GM03348 (cell line): ENCODE measurements at regions not wholly inside any gene's neighbourhood (a gene's known extent, or its start where the extent isn't known, plus 50 kb on each side); places are given as distances from the start of the nearest gene placed in this dataset.

Experiments
- DNase-seq: peaks from one replicate; pipeline ENCODE4 v3.0.0; 2012; ENCODE audit warnings: low spot score

DNA sequence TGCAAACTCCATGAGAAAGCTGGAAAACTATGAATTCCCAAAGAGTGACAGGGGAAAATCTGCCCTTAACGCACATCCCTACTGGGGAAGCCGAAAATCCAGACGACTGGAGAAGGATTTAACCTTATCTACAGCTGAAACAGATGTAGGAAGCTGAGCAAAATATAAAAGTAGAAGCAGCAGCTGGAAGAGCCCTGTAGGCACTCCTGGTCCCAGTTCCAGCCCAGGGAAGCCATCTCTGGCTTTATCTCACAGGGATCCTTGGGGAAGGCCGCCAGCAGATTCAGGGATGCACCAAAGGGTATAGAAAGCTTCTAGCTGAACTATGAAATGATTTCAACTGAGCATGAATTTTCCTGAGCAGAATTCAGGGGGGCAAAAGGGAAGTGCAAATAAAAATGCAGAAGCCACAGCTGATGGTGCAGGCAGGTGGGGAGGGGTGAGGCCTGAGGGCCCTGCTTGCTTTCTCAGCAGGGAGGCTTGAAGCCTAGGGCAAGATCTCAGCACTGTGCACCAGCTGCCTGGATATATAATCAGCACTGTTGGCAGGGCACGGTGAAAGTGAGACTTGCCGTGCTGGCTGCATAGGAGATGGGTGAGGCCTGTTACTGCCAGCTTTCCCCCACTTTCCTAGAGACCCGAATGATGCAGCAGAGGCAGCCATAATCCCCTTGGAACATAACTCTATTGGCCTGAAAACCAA, 2019.5 kb upstream of the NUDT12 start:
- DNase-seq = no peak

DNA sequence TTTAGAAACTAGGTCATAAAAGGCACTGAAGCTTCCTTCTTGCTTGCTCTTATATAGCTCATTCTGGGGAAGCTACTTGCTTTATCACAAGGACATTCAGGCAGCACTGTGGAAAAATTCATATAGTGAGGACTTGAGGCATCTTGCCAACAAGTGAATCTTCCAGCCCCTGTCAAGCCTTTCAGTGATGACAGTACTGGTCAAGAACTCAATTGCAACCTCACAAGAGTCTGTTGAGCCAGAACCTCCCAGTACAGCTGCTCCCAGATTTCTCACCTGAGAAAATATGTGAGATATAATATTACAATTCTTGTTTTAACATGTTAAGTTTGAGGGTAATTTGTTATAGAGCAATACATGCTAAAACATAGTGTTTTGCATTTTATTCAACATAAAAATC, 2011.0 kb upstream of the NUDT12 start:
- no peak for DNase-seq

DNA sequence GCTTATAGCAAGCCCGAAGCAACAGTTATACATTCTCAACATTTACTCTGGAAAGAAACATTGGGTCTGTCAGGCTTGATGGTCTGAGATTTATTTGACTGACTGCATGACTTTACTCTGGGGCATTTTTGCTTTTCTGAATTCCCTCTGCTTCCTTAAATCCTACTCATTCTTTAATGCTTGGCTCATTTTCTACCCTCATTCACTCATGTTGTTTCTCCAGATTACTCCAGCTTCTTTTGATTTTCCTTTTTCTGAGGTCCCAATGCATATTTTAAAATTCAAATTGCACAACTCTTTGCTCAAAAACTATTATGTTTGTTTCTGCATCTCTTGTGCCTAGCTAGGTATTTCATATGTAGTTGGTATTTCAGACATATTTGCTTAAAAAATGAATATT, 2002.9 kb upstream of the NUDT12 start:
- no peak for DNase-seq

DNA sequence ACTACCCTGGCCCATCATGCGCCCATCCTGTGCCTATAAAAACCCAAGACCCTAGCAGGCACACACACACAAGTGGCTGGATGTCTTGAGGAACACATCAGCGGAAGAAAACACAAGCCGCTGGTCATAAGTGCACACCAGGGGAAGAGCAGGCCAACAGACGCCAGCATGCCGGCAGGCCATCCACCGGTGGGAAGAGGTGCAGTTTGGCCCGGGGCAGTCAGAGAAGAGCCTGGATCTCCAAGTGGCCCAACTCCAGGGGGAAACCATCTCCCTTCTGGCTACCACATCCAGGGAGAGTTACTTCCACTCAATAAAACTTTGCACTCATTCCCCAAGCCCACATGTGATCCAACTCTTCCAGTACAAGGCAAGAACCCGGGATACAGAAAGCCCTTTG, 2001.3 kb upstream of the NUDT12 start:
- no peak for DNase-seq

DNA sequence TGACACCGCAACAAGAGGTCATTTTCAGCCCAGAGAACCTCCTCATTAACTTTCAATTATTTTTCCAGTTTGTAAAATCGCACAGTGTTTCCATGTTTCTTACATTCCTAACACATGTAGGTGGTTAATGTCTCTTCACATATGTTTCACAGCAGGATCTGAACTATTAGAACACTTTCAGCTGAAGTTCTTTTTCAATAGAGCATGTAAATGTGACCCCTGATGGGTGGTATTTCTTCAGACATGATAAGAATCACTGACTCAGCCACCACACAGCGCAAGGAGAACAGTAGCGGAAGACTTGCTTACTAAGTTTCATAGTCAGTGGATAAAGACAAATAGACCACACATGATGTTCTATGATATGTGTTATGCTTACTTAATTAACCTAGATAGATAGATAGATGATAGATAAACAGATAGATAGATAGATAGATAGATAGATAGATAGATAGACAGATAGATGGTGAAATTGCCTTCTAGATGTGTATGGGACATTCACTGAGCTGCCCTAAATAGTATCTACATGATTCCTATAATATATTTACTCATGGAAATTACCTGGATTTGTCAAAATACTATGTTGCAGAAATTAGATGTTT, 1992.1 kb upstream of the NUDT12 start:
- DNase-seq = no peak

DNA sequence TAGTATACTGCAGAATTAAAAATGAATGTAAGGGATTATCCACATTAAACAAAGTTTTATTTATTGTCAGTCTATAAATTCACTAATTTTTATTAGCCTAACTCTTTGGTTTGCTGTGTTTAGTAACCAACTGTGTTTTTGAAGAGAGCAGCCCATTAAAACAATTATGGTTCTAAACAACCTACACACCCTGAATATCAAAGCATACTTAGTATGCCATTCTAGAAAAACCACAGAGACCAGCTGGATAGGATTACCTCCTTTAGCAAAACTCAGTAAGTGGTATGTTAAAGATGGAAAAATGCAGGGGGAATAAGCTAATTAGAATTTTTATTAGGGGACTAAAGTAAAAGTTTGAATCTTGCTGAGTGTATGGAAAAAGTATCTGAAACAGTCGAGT, 1981.7 kb upstream of the NUDT12 start:
- no peak for DNase-seq

DNA sequence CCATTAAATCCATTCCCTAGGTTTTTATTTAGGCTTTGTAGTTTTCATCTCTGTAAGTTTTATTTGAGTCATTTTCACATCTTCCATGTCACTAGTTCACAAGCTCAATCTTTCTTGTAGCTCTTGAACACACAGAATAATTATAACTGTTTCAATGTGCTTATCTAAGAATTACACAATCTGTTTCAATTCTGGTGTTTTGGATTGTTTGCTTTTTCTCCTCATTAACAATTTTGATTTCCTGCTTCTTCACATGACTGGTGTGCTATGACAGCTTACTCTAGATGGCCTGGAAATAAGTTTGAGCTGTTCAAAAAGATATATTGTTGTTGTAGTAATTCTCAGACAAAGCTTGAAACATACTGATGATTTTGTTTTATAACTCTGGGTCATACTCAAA, 1974.1 kb upstream of the NUDT12 start:
- DNase-seq = no peak

DNA sequence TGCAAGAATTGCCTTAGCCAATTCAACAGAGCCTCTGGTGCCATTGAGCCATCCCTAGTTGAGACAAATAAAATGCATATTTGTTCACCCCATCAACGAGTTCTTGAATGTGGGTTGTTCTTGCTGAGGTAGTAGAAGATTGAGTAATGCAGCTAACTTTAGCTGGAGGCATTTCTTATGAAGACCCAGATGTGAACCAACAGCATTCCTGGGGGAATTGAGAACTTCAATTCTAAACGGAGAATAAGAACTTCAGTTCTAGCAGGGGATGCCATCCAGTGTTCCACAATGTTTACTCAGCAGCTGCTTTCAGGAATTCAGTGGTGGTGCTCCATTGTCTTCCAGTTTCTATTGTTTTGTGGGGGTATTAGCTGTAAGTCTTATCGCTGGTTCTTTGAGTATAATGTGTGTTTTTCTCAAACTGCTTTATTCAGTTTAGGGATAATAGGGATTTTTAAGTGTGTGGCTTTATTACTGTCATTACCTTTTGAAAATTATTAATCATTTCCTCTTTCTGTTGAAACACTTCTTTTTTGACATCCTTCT, 1968.2 kb upstream of the NUDT12 start:
- no peak for DNase-seq

DNA sequence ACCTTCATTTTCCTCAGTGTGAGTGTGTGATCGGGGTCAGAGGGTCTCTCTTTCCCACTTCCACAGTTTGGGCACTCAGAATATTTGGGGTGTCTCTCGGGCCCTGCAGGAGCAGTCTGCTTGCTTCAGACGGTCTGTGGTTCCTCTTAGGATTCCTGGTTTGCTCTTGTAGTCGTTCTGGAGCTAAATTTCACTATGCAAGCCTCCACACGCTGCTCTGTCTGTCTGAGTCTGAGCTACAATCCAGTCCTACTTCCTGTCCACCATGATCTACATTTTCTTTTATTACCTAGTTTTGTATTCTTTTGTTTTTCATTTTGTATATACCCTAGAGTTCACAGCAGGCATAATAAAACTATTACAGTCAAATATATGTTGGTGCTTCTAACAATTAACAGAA, 1967.3 kb upstream of the NUDT12 start:
- no peak for DNase-seq

DNA sequence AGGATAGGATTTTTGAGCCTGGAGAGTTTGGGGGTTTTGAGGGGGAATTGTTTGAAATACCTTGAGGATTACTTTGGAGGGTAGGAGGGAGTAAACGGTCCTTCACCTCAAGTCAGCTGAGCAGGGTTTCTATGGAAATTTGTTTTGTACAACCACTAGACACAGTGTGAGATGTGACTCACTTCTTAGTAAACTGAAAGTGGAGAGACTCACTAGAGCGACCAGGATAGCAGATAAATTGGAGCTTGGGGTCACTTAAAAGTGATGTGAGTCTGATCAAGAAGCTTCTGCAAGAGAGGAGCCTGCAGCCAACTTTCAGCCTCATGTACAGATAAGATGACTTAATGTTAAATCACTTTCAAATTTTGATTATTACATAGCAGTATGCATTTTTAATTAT, 1945.9 kb upstream of the NUDT12 start:
- DNase-seq = no peak

DNA sequence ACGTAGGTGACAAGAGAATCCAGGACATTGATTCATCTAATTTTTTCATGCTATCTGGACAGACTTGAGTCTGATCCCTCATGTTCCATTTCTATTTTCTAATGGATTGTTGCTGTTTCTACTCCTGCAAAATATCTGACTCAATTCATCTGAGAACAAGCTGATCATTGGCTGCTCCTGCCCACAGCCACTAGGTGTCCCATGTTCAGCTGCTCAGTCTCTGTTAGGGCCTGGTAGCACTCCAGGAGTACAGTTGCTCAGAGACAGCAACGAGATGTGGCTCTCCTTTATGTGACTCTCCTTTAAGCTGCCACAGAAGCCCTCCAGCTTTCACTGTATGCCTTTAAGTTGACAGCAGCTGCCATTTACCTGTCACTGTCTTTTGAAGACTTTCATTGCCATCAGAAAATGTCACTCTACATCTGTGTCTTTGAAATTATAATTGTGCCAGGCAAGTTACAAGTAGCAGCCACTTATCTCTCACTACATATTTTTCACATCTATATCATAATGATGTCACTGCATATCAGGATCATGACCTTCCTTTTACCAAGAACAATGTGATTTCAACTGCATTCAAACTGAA, 1944.2 kb upstream of the NUDT12 start:
- DNase-seq = no peak

DNA sequence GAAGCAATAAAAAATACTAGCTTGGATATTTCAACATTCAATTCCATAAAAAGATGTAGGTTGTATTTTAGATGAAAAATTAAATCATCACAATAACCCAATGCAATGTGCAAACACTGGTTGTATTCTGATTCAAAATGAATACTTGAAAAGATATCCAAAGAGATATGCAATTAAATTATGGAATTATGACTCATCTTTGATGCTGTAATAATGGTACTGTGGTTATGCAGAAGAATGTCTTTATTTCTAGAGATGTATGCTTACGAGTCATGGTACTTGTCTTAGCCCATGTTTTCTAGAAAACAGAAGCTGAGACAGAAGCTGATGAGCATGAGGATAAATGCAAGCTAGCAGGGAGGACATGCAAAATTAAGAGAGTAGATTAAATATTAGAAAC, 1941.4 kb upstream of the NUDT12 start:
- no peak for DNase-seq

DNA sequence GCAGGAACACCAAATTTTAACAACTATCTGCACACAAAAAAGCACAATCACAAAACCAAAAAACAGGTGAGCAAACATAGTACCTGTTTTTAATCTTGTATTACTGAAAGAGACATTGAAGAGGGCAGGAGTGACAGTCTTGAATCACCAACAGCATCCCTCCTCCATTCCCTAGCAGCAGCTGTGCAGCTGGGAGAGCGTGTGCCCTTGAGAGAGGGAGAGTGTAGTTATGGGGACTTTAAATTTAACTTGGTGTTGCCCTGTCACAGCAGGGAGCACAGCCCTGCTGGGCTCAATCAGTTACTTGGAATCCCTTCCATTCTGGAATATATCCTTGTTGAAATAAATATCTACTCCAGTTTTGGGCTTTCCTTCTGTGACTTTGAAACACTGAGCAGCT, 1938.7 kb upstream of the NUDT12 start:
- no peak for DNase-seq

DNA sequence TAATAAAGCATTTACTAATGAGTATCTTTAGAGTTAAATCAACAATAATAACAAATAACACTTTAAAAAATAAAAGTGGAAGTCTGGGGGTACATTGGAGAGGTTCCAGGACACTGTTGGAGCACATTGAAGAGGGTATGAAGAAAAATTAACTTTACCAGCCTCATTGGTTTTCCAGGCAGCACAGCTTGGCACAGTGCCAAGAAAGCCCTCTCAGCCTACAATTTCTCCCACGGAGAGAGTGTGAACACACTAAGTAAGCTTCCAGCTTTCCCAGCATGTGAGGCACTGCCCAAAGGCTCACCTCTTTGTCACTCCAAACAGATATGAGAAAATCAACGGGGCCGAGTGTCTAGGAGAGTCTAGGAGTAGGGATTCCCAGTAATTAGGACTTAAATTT, 1912.8 kb upstream of the NUDT12 start:
- no peak for DNase-seq

DNA sequence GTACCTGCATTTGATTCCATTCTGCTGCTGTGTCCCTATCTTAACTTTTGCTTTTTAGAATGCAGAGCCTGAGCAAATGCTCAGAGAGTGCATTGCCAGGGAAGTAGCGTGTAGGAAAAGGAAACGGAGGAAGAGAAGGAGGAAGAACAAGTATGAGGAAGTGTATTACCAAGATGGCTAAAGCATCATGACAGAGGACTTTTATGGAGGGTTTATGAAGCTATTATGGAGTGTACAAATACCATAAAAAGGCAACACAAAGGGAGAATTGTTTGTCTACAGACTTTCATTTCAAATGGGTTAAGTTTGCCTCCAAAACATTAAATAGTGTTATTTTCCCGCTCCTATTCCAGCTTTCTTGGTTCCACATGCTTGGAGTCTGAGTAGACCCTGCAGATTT, 1899.8 kb upstream of the NUDT12 start:
- DNase-seq = no peak

DNA sequence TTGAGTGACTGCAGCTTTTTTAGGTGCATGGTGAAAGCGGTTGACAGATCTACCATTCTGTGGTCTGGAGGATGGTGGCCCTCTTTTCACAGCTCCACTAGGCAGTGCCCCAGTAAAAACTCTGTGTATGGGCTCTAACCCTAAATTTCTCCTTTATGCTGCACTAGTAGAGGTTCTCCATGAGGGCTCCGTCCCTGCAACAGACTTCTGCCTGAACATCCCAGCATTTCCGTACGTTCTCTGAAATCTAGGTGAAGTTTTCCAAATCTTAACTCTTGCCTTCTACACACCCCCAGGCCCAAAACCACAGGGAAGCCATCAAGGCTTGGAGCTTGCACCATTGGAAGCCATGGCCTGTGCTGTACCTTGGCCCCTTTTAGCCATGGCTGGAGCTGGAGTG, 1898.1 kb upstream of the NUDT12 start:
- no peak for DNase-seq

DNA sequence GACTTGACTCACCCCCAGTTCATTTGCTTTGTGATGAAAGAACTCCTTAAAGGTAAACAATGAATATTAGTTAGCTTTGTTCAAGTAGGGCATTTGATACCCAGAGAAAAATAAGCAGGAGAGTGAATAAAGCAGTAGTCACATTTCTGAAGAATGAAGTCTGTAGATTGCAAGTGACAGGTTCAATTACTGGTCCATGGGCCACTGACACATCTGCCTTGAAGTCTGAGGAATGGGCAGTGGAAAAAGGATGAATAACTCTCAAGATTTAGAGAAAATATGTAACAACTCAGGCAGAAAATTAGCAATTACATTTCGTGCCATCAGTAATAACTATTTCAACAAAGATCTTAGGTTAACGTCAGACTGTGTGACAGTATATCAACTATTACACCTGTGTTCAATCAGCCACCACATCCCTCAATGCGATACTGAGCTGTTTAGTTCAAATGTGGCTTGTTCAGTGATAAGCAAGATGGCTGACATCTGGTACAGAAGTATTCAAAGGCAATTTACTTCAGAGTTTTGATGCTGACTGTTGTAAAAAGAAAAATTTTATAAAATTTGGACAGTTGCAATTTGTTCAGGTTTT, 1890.7 kb upstream of the NUDT12 start:
- DNase-seq = no peak

DNA sequence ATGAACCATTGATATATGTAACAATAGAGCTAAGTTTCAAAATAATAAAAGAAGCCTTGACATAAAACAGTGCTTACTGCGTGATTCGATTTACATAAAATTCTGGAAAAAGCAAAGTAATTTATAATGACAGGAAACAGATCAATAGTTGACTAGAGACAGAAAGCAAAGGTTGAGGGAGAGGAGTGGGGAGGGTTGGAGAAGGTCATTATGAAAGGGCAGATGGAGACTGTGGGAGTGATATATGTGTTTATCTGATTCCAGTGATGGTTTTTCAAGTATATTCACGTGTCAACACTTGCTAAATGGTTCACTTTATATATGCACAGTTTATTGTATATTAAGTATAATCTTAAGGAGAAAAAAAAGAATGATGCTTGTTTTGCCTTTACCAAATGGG, 1885.7 kb upstream of the NUDT12 start:
- DNase-seq = no peak

DNA sequence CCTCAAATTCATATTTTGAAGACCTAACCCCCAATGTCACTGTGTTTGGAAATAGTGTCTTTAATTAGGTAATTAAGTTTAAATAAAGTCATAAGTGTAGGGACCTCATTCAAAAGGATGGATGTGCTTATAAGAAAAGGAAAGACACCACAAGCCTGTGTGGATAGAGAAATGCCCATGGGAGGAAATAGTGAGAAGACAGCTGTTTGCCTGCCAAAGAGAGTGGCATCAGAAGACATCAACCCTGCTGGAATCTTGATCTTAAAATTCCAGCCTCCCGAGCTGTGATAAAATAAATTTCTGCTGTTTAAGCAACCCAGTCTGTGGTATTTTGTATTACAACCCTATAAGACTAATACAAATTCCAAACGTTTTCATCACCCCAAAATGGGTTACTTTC, 1867.9 kb upstream of the NUDT12 start:
- DNase-seq = no peak

DNA sequence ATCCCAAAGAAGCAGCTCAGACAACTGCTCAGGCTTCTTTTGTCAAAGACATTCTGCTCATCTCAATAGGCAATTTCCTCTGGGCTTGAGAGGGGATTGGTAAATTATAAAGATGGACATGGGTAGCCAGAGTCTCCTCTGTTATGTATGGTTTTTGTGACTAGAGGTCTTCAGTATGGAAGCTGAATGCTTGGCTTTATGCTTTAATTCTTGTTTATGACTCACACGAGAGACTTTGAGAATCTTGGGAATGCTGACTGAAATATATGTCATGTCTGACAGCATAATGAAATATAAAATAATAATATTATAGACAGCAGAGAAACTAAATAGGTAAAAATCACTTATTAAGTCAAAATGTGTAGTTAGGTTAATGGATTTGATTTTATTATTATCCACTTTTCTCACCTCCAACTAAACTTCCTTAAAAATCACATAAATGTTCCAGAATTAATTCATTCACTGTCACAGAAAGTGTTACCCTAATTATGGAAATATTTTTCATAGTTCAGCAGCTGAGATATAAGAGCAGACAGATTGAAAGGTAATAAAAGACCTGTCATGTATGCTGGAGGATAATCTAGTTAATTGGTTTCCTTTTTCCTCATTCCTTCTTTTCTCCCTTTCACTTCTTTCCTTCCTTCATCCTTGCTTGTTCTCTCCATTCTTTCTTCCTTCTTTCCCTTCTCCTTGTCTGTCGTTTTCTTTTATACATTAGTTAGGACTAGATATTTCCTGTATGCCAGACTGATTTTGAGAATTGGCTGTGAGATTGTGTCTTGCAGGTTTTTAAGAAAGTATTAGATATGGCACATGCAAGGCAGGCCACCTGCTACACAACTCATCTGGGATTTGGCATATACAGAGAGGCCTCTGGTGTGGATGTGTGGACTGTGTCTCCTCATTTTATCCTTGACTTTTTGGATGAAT, 1866.1 kb upstream of the NUDT12 start:
- DNase-seq = no peak

DNA sequence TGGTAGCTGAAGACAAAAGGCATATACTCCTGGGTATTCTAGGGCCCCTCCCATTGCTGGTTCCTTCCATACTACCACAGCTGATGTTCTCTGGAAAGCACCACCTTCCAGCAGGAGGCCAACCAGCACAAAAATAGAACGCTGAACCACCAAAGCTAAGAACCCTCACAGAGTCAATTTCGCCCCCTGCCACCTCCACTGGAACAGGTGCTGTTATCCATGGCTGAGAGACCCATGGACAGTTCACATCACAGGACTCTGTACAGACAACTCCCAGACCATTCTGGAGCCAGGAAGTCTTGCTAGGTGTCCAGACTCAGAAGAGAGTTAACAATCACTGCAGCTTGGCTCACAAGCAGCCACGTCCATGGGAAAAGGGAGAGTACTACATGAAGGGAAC, 1851.5 kb upstream of the NUDT12 start:
- DNase-seq = no peak

DNA sequence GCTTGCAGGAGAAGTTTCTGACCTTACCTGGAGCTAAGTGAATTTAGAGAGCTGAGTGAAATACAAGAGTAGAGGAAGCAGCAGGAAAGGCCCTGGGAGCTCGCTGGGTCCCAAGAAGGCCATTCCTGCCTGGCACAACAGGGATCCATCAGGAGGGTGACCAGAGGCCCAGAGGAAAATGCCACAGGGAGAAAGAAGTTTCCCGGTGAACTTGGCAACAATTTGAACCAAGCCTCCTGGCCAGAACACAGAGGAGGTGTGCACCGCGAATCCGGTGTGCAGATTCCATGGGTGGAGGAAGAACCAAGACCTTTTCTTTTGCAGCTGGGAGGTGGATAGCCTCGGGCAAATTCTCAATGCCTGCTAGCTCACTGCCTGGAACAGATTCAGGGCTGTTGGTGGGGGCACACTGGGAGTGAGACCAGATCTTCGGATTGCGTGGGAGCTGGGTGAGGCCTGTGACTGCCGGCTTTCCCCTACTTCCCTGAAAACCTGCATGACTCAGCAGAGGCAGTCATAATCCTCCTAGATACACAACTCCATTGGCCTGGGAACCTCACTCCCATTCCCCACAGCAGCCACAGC, 1850.9 kb upstream of the NUDT12 start:
- DNase-seq = no peak
